ENCODE measurements at regions not wholly inside any gene's neighbourhood (a gene's known extent, or its start where the extent isn't known, plus 50 kb on each side); places are given as distances from the start of the nearest gene placed in this dataset.

GRCh38 chr16:65981057-65981456 is 385.4 kb upstream of the CDH5 start:
- no TSS peak for BruUV-seq (replicated peaks)
- CTCF ChIA-PET, result no interaction called here
- H3K79me2 ChIP-seq (ENCODE audit: low read length), result no peaks in the 10 kb centered on the region

GRCh38 chr16:65975049-65975708 is 391.3 kb upstream of the CDH5 start:
- Histone ChIP-seq H3K79me2 (ENCODE audit: low read length) (no peaks in the 10 kb centered on the region), H2AFZ (ENCODE audit: low read length) (no peak overlapping the region), H3K4me3 (ENCODE audit: low read length) (no peak overlapping the region), H3K4me2 (ENCODE audit: low read length) (peak overlapping the region; percentile 46), H3K9me2 (replicated peaks; ENCODE audit: low read length) (no peaks in the 10 kb centered on the region), H3K27me3 (ENCODE audit: low read length) (no peaks in the 10 kb centered on the region), H3K36me3 (ENCODE audit: low read depth, low read length) (no peaks in the 10 kb centered on the region), H3F3A (ENCODE audit: low read length, unreplicated experiment) (no peaks in the 10 kb centered on the region), H3K4me1 (ENCODE audit: insufficient read depth, low read length) (peaks cover 13% of the 10 kb centered on the region), H3K27ac (ENCODE audit: low read length) (peak overlapping the region; percentile 70), H3K9me3 (ENCODE audit: low read length) (no peaks in the 10 kb centered on the region), H3K9ac (ENCODE audit: low read length) (no peak overlapping the region), H4K20me1 (ENCODE audit: low read length) (no peaks in the 10 kb centered on the region)
- intact Hi-C loops (cut with micrococcal nuclease), result no loop called here
- CTCF ChIA-PET, result no interaction called here
- peak; percentile 98 for ATAC-seq
- peak; percentile 90 for DNase-seq
- TF ChIP-seq CTCF (conservative IDR thresholded peaks at IDR 0.05; ENCODE audit: low read depth, low read length) (no peak), EZH2phosphoT487 (IDR thresholded peaks at IDR 0.05; ENCODE audit: borderline replicate concordance, low read length) (no peak)
- POLR2A ChIA-PET (ENCODE audit: unreplicated experiment), result no interaction called here
- no TSS peak for BruUV-seq (replicated peaks)

More at GRCh38 chr16:65981057-65981456, 385.4 kb upstream of the CDH5 start:
- Histone ChIP-seq H3K4me3 (ENCODE audit: low read length) (no peak overlapping the region), H4K20me1 (ENCODE audit: low read length) (no peaks in the 10 kb centered on the region), H3K4me2 (ENCODE audit: low read length) (no peak overlapping the region), H3K27me3 (ENCODE audit: low read length) (no peaks in the 10 kb centered on the region), H3K9me3 (ENCODE audit: low read length) (no peaks in the 10 kb centered on the region), H3K27ac (ENCODE audit: low read length) (no peak overlapping the region), H3K9me2 (replicated peaks; ENCODE audit: low read length) (no peaks in the 10 kb centered on the region), H3K36me3 (ENCODE audit: low read depth, low read length) (no peaks in the 10 kb centered on the region), H2AFZ (ENCODE audit: low read length) (no peak overlapping the region), H3K4me1 (ENCODE audit: insufficient read depth, low read length) (no peaks in the 10 kb centered on the region), H3F3A (ENCODE audit: low read length, unreplicated experiment) (no peaks in the 10 kb centered on the region), H3K9ac (ENCODE audit: low read length) (no peak overlapping the region)
- intact Hi-C loops (cut with micrococcal nuclease), result no loop called here
- POLR2A ChIA-PET (ENCODE audit: unreplicated experiment), result no interaction called here
- TF ChIP-seq EZH2 (IDR thresholded peaks at IDR 0.05; ENCODE audit: low read length, unreplicated experiment) (no peak), EZH2phosphoT487 (IDR thresholded peaks at IDR 0.05; ENCODE audit: borderline replicate concordance, low read length) (no peak)
- ATAC-seq, result no peak
- no peak for DNase-seq

GRCh38 chr16:65967376-65967775 is 399.1 kb upstream of the CDH5 start:
- Histone ChIP-seq H2AFZ (ENCODE audit: low read length) (no peak overlapping the region), H3K4me2 (ENCODE audit: low read length) (peak overlapping the region; percentile 19; the same call in 1 of the 2 replicates), H3F3A (ENCODE audit: low read length, unreplicated experiment) (no peaks in the 10 kb centered on the region), H3K79me2 (ENCODE audit: low read length) (no peaks in the 10 kb centered on the region), H3K4me1 (ENCODE audit: insufficient read depth, low read length) (peaks cover 29% of the 10 kb centered on the region), H3K36me3 (ENCODE audit: low read depth, low read length) (no peaks in the 10 kb centered on the region), H3K4me3 (ENCODE audit: low read length) (no peak overlapping the region), H3K27me3 (ENCODE audit: low read length) (no peaks in the 10 kb centered on the region), H3K9me2 (replicated peaks; ENCODE audit: low read length) (no peaks in the 10 kb centered on the region), H4K20me1 (ENCODE audit: low read length) (no peaks in the 10 kb centered on the region), H3K9ac (ENCODE audit: low read length) (peak overlapping the region; percentile 38; the same call in 1 of the 2 replicates), H3K27ac (ENCODE audit: low read length) (peak overlapping the region; percentile 76), H3K9me3 (ENCODE audit: low read length) (no peaks in the 10 kb centered on the region)
- ATAC-seq (peak; percentile 81), DNase-seq (peak; percentile 63)
- TF ChIP-seq CTCF (conservative IDR thresholded peaks at IDR 0.05; ENCODE audit: low read depth, low read length) (no peak), EZH2 (IDR thresholded peaks at IDR 0.05; ENCODE audit: low read length, unreplicated experiment) (no peak), EZH2phosphoT487 (IDR thresholded peaks at IDR 0.05; ENCODE audit: borderline replicate concordance, low read length) (no peak)
- POLR2A ChIA-PET (ENCODE audit: unreplicated experiment), result no interaction called here
- intact Hi-C loops (cut with micrococcal nuclease), result no loop called here
- no TSS peak for BruUV-seq (replicated peaks)
- CTCF ChIA-PET, result no interaction called here
